HUES64 (cell line): ENCODE measurements at regions not wholly inside any gene's neighbourhood (a gene's known extent, or its start where the extent isn't known, plus 50 kb on each side); places are given as distances from the start of the nearest gene placed in this dataset.

Experiments used
- H3K27ac ChIP-seq: 2 replicates; pipeline ENCODE4 v1.7.0; 2013; ENCODE audit warnings: low read depth, low read length, inconsistent platforms
- H3K27me3 ChIP-seq: 2 replicates; pipeline ENCODE4 v1.6.1; 2013; ENCODE audit warnings: mild to moderate bottlenecking, low read length; ENCODE audit not compliant: insufficient read depth
- H3K36me3 ChIP-seq: 2 replicates; pipeline ENCODE4 v1.6.1; 2013; ENCODE audit warnings: mild to moderate bottlenecking, low read length; ENCODE audit not compliant: insufficient read depth
- H3K4me1 ChIP-seq: 2 replicates; pipeline ENCODE4 v1.6.1; 2013; ENCODE audit warnings: mild to moderate bottlenecking, low read length, moderate library complexity; ENCODE audit not compliant: insufficient read depth
- H3K4me3 ChIP-seq: 2 replicates; pipeline ENCODE4 v1.5.1; 2013; ENCODE audit warnings: mild to moderate bottlenecking, low read length, moderate library complexity
- H3K9ac ChIP-seq: 2 replicates; pipeline ENCODE4 v1.6.1; 2013; ENCODE audit warnings: mild to moderate bottlenecking, low read depth, low read length
- H3K9me3 ChIP-seq: 2 replicates; pipeline ENCODE4 v1.6.1; 2013; ENCODE audit warnings: low read depth, low read length; ENCODE audit not compliant: insufficient read depth
- WGBS: fragments of 150-250, 120-280 bp; methylation state at CpG from one replicate; pipeline ENCODE4 v1.1.7; 2013; ENCODE audit warnings: missing lambda C conversion rate; 5-methylcytosine and 5-hydroxymethylcytosine counted together

- Histone ChIP-seq H3K36me3 (no peaks in the 10 kb centered on the region), H3K4me1 (peaks cover 22% of the 10 kb centered on the region), H3K9ac (no peak overlapping the region), H3K27me3 (no peaks in the 10 kb centered on the region; the same call in 1 of the 2 replicates), H3K4me3 (no peak overlapping the region), H3K9me3 (no peaks in the 10 kb centered on the region), H3K27ac (no peak overlapping the region)
- WGBS: 83% methylated on average over 1 of the region's 1 CpG
These were observed 97.8 kb upstream of the JAG1 start for GRCh38 chr20:10771435-10772140.

- H3K27ac ChIP-seq: no peak overlapping the region
- no peaks in the 10 kb centered on the region for H3K36me3 ChIP-seq
- H3K9ac ChIP-seq: no peak overlapping the region
- no peaks in the 10 kb centered on the region; the same call in 1 of the 2 replicates for H3K27me3 ChIP-seq
- H3K9me3 ChIP-seq: no peaks in the 10 kb centered on the region
- peaks cover 24% of the 10 kb centered on the region for H3K4me1 ChIP-seq
- WGBS: 50% methylated on average over 1 of the region's 1 CpG
- no peak overlapping the region for H3K4me3 ChIP-seq
These were observed 100.7 kb upstream of the JAG1 start for GRCh38 chr20:10774357-10774943.

GRCh38 chr20:10777710-10778109 lies 103.9 kb upstream of the JAG1 start:
- H3K9ac ChIP-seq: no peak overlapping the region

GRCh38 chr20:10779911-10780310 lies 106.1 kb upstream of the JAG1 start:
- 94% methylated on average over 1 of the region's 1 CpG for WGBS
- Histone ChIP-seq H3K4me1 (peaks cover 31% of the 10 kb centered on the region), H3K27ac (no peak overlapping the region), H3K9me3 (no peaks in the 10 kb centered on the region), H3K36me3 (no peaks in the 10 kb centered on the region), H3K9ac (no peak overlapping the region), H3K4me3 (no peak overlapping the region), H3K27me3 (no peaks in the 10 kb centered on the region)

More at GRCh38 chr20:10777710-10778109, 103.9 kb upstream of the JAG1 start:
- Histone ChIP-seq H3K4me3 (no peak overlapping the region), H3K9me3 (no peaks in the 10 kb centered on the region), H3K27ac (no peak overlapping the region), H3K27me3 (no peaks in the 10 kb centered on the region), H3K36me3 (no peaks in the 10 kb centered on the region), H3K4me1 (peaks cover 14% of the 10 kb centered on the region)
- 90% methylated on average over 6 of the region's 6 CpGs for WGBS

GRCh38 chr20:10780901-10781300 lies 107.1 kb upstream of the JAG1 start:
- H3K27ac ChIP-seq: no peak overlapping the region
- 91% methylated on average over 9 of the region's 9 CpGs for WGBS

GRCh38 chr20:10781526-10781925 lies 107.7 kb upstream of the JAG1 start:
- Histone ChIP-seq H3K4me3 (no peak overlapping the region), H3K36me3 (no peaks in the 10 kb centered on the region), H3K9me3 (no peaks in the 10 kb centered on the region), H3K9ac (no peak overlapping the region), H3K4me1 (peaks cover 34% of the 10 kb centered on the region), H3K27ac (no peak overlapping the region), H3K27me3 (no peaks in the 10 kb centered on the region)
- WGBS: 93% methylated on average over 3 of the region's 3 CpGs

More at GRCh38 chr20:10780901-10781300, 107.1 kb upstream of the JAG1 start:
- H3K4me1 ChIP-seq: peaks cover 34% of the 10 kb centered on the region
- no peaks in the 10 kb centered on the region for H3K36me3 ChIP-seq
- no peak overlapping the region for H3K9ac ChIP-seq
- no peaks in the 10 kb centered on the region for H3K27me3 ChIP-seq
- no peaks in the 10 kb centered on the region for H3K9me3 ChIP-seq
- H3K4me3 ChIP-seq: no peak overlapping the region

- Histone ChIP-seq H3K4me3 (no peak overlapping the region), H3K36me3 (no peaks in the 10 kb centered on the region), H3K27me3 (no peaks in the 10 kb centered on the region), H3K27ac (peak overlapping the region; percentile 61; the same call in 1 of the 2 replicates), H3K4me1 (peaks cover 31% of the 10 kb centered on the region), H3K9ac (0 out of 2 replicates have a peak overlapping the region, but pooled peaks have one; percentile 13), H3K9me3 (no peaks in the 10 kb centered on the region)
- 52% methylated on average over 3 of the region's 4 CpGs for WGBS
These were observed 110.1 kb upstream of the JAG1 start for GRCh38 chr20:10783707-10784553.

- Histone ChIP-seq H3K9ac (0 out of 2 replicates have a peak overlapping the region, but pooled peaks have one; percentile 13), H3K36me3 (no peaks in the 10 kb centered on the region), H3K4me1 (peaks cover 31% of the 10 kb centered on the region), H3K9me3 (no peaks in the 10 kb centered on the region), H3K27me3 (no peaks in the 10 kb centered on the region), H3K27ac (peak overlapping the region; percentile 61; the same call in 1 of the 2 replicates), H3K4me3 (no peak overlapping the region)
- WGBS: 86% methylated on average over 4 of the region's 6 CpGs
These were observed 110.9 kb upstream of the JAG1 start for GRCh38 chr20:10784554-10785183.

GRCh38 chr20:10786678-10787077 lies 112.9 kb upstream of the JAG1 start:
- no peak overlapping the region for H3K4me3 ChIP-seq
- H3K9me3 ChIP-seq: no peaks in the 10 kb centered on the region
- H3K27me3 ChIP-seq: no peaks in the 10 kb centered on the region
- WGBS: 90% methylated on average over 1 of the region's 1 CpG
- H3K27ac ChIP-seq: no peak overlapping the region
- no peaks in the 10 kb centered on the region for H3K36me3 ChIP-seq
- peaks cover 20% of the 10 kb centered on the region for H3K4me1 ChIP-seq
- H3K9ac ChIP-seq: no peak overlapping the region

GRCh38 chr20:10788055-10788454 lies 114.3 kb upstream of the JAG1 start:
- no peak overlapping the region for H3K4me3 ChIP-seq
- no peaks in the 10 kb centered on the region for H3K27me3 ChIP-seq
- peaks cover 20% of the 10 kb centered on the region for H3K4me1 ChIP-seq
- no peak overlapping the region for H3K27ac ChIP-seq
- H3K36me3 ChIP-seq: no peaks in the 10 kb centered on the region
- H3K9me3 ChIP-seq: no peaks in the 10 kb centered on the region
- no peak overlapping the region for H3K9ac ChIP-seq
- WGBS: no CpG with 5 or more reads among the region's 2 CpGs
